Activated T-cell treated with anti-CD3 and anti-CD28 coated beads for 4 hours (primary cell): ENCODE measurements at regions not wholly inside any gene's neighbourhood (a gene's known extent, or its start where the extent isn't known, plus 50 kb on each side); places are given as distances from the start of the nearest gene placed in this dataset.

Experiments used
- DNase-seq: peaks from one replicate; pipeline ENCODE4 v3.0.0-alpha.2; 2020

- no peak for DNase-seq
These were observed 207.1 kb upstream of the MEX3C start for GRCh38 chr18:51404620-51405019.

GRCh38 chr18:51405683-51406477 lies 208.4 kb upstream of the MEX3C start:
- DNase-seq = no peak

- DNase-seq = no peak
These were observed 220.4 kb upstream of the MEX3C start for GRCh38 chr18:51417643-51418483.

GRCh38 chr18:51425475-51425874 lies 228.0 kb upstream of the MEX3C start:
- DNase-seq = no peak

- no peak for DNase-seq
These were observed 228.4 kb upstream of the MEX3C start for GRCh38 chr18:51425889-51426288.

- no peak for DNase-seq
These were observed 229.5 kb upstream of the MEX3C start for GRCh38 chr18:51426996-51427395.

GRCh38 chr18:51429644-51430043 lies 232.2 kb upstream of the MEX3C start:
- no peak for DNase-seq

- DNase-seq = no peak
These were observed 233.1 kb upstream of the MEX3C start for GRCh38 chr18:51430538-51430937.

GRCh38 chr18:51433296-51433695 lies 235.8 kb upstream of the MEX3C start:
- no peak for DNase-seq

GRCh38 chr18:51433881-51434280 lies 236.4 kb upstream of the MEX3C start:
- DNase-seq = no peak

- no peak for DNase-seq
These were observed 240.1 kb upstream of the MEX3C start for GRCh38 chr18:51437280-51438271.

- DNase-seq = no peak
These were observed 241.4 kb upstream of the MEX3C start for GRCh38 chr18:51438797-51439350.

- no peak for DNase-seq
These were observed 244.5 kb upstream of the MEX3C start for GRCh38 chr18:51442012-51442411.

GRCh38 chr18:51446571-51447210 lies 249.2 kb upstream of the MEX3C start:
- DNase-seq = no peak

- DNase-seq = no peak
These were observed 250.2 kb upstream of the MEX3C start for GRCh38 chr18:51447351-51448342.

GRCh38 chr18:51448949-51449348 lies 251.5 kb upstream of the MEX3C start:
- DNase-seq = no peak

- no peak for DNase-seq
These were observed 256.1 kb upstream of the MEX3C start for GRCh38 chr18:51453594-51453993.

- no peak for DNase-seq
These were observed 261.4 kb upstream of the MEX3C start for GRCh38 chr18:51458861-51459260.

- no peak for DNase-seq
These were observed 264.5 kb upstream of the MEX3C start for GRCh38 chr18:51461956-51462355.

GRCh38 chr18:51463483-51464136 lies 266.1 kb upstream of the MEX3C start:
- DNase-seq = no peak
